ENCODE measurements at regions not wholly inside any gene's neighbourhood (a gene's known extent, or its start where the extent isn't known, plus 50 kb on each side); places are given as distances from the start of the nearest gene placed in this dataset.

DNA sequence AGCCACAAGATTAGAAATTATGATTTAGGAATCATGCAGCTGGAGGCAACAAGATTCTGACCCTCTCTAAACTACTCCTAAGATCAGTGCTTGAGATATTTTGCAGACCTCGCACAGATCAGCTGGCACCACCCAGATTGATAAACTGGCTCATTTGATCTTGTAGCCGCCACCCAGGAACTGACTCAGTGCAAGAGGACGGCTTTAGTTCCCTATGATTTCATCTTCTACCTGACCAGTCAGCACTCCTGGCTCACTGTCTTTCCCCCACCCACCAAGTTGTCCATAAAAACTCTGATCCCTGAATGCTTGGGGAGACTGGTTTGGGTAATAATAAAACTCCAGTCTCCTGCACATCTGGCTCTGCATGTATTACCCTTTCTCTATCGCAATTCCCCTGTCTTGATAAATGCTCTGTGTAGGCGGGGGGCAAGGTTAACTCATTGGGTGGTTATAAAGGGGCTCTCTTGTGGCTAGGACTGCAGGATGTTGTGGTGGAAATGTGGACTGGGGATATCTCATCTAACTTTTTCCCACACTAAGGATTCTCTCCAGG is 96.1 kb downstream of the ARL6IP6 start:
- no peak overlapping the region for H3K27ac ChIP-seq (ENCODE audit: low read depth, low read length)
- no peaks in the 10 kb centered on the region for H3K9me3 ChIP-seq (ENCODE audit: insufficient read depth, low read length)
- H3K36me3 ChIP-seq (ENCODE audit: low read length): no peaks in the 10 kb centered on the region
- no peak for TF ChIP-seq EZH2phosphoT487 (conservative IDR thresholded peaks at IDR 0.05; ENCODE audit: low read length)
- TF ChIP-seq, protein P1, sequence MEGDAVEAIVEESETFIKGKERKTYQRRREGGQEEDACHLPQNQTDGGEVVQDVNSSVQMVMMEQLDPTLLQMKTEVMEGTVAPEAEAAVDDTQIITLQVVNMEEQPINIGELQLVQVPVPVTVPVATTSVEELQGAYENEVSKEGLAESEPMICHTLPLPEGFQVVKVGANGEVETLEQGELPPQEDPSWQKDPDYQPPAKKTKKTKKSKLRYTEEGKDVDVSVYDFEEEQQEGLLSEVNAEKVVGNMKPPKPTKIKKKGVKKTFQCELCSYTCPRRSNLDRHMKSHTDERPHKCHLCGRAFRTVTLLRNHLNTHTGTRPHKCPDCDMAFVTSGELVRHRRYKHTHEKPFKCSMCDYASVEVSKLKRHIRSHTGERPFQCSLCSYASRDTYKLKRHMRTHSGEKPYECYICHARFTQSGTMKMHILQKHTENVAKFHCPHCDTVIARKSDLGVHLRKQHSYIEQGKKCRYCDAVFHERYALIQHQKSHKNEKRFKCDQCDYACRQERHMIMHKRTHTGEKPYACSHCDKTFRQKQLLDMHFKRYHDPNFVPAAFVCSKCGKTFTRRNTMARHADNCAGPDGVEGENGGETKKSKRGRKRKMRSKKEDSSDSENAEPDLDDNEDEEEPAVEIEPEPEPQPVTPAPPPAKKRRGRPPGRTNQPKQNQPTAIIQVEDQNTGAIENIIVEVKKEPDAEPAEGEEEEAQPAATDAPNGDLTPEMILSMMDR (IDR thresholded peaks at IDR 0.05; ENCODE audit: insufficient read depth, low read length, poor library complexity, severe bottlenecking): no peak
- H2AFZ ChIP-seq (ENCODE audit: low read depth, low read length, severe bottlenecking): no peak overlapping the region
- no peaks in the 10 kb centered on the region for H3K27me3 ChIP-seq (ENCODE audit: low read length)
- no peaks in the 10 kb centered on the region for H3F3A ChIP-seq (ENCODE audit: insufficient read depth)
- no peak overlapping the region for H3K9ac ChIP-seq (ENCODE audit: low read length)
- H3K4me3 ChIP-seq (ENCODE audit: insufficient read depth, low read length, poor library complexity, severe bottlenecking): no peak overlapping the region
- no peaks in the 10 kb centered on the region for H3K9me2 ChIP-seq (replicated peaks; ENCODE audit: insufficient read depth, low read length)
- H3K79me2 ChIP-seq (ENCODE audit: insufficient read depth, low read length): no peaks in the 10 kb centered on the region
- no peaks in the 10 kb centered on the region for H4K20me1 ChIP-seq (ENCODE audit: low read depth, low read length)
- no peak overlapping the region for H3K4me2 ChIP-seq (ENCODE audit: low read depth, low read length, poor library complexity, severe bottlenecking)

DNA sequence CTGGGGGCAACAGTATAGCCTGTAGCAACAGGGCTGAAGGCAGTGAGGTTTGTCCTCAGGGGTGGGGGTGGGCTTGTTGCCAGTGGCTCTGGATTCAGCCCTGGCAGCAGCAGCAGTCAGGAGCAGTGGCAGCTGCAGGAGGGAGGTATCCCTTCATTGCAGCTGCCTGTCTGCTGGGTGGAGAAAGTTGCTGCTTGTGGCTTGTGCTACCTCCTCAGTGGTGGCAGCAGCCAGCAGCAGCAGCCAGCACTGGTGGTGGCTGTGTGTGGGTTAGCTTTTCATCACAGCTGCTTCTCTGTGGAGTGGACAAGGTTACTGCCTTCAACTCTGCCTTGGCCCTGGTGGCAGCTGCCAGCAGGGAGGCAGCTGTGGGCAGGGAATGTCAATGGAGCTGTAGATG is 94.9 kb downstream of the ARL6IP6 start:
- Histone ChIP-seq H3K79me2 (ENCODE audit: insufficient read depth, low read length) (no peaks in the 10 kb centered on the region), H3K4me2 (ENCODE audit: low read depth, low read length, poor library complexity, severe bottlenecking) (no peak overlapping the region), H4K20me1 (ENCODE audit: low read depth, low read length) (no peaks in the 10 kb centered on the region), H3K9me3 (ENCODE audit: insufficient read depth, low read length) (no peaks in the 10 kb centered on the region), H3K27me3 (ENCODE audit: low read length) (no peaks in the 10 kb centered on the region), H3K27ac (ENCODE audit: low read depth, low read length) (no peak overlapping the region), H3K4me3 (ENCODE audit: insufficient read depth, low read length, poor library complexity, severe bottlenecking) (no peak overlapping the region), H2AFZ (ENCODE audit: low read depth, low read length, severe bottlenecking) (no peak overlapping the region), H3K36me3 (ENCODE audit: low read length) (no peaks in the 10 kb centered on the region), H3F3A (ENCODE audit: insufficient read depth) (no peaks in the 10 kb centered on the region), H3K9me2 (replicated peaks; ENCODE audit: insufficient read depth, low read length) (no peaks in the 10 kb centered on the region), H3K9ac (ENCODE audit: low read length) (no peak overlapping the region)
- no peak for TF ChIP-seq EZH2phosphoT487 (conservative IDR thresholded peaks at IDR 0.05; ENCODE audit: low read length)
- TF ChIP-seq, protein P1 (IDR thresholded peaks at IDR 0.05; ENCODE audit: insufficient read depth, low read length, poor library complexity, severe bottlenecking): no peak

Measured in SU-DHL-6 (cell line).